ENCODE measurements at regions not wholly inside any gene's neighbourhood (a gene's known extent, or its start where the extent isn't known, plus 50 kb on each side); places are given as distances from the start of the nearest gene placed in this dataset.

DNA sequence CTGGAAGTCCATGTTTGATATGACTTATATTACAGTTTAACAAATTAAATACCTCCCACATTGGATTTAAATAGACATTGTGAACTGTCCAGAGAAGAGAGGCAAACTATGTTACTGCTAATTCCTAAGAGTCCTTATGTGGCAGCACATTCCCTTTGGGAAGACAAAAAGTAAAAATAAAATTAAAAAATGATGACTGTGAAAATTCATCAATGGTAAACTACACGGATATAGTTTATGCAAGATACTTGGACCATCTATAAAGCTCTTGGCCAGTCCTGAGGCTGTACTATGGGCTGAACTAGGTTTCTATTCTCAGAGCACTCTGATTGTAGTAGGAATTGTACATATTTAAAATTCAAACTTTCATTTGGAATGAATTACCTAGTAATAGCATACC lies 206.4 kb downstream of the LRRK2 start:
- Histone ChIP-seq H3K36me3 (no peaks in the 10 kb centered on the region), H3K4me3 (no peak overlapping the region), H3K27me3 (no peaks in the 10 kb centered on the region), H3K9me3 (no peaks in the 10 kb centered on the region), H3K27ac (no peak overlapping the region), H3K4me1 (no peaks in the 10 kb centered on the region)
- no peak for DNase-seq (ENCODE audit: low spot score in 2 of 2)
- TF ChIP-seq POLR2A (IDR thresholded peaks at IDR 0.05) (no peak), CTCF (IDR thresholded peaks at IDR 0.05) (no peak), POLR2AphosphoS5 (IDR thresholded peaks at IDR 0.05) (no peak)
- intact Hi-C loops (cut with DNase I; ENCODE audit: low total_unique reads): no loop called here

- intact Hi-C loops (cut with DNase I; ENCODE audit: low total_unique reads): no loop called here
These were observed 210.5 kb downstream of the LRRK2 start for GRCh38 chr12:40435251-40435650.

GRCh38 chr12:40435951-40436350 lies 211.2 kb downstream of the LRRK2 start:
- TF ChIP-seq POLR2AphosphoS5 (IDR thresholded peaks at IDR 0.05) (no peak), POLR2A (IDR thresholded peaks at IDR 0.05) (no peak), CTCF (IDR thresholded peaks at IDR 0.05) (no peak)
- intact Hi-C loops (cut with DNase I; ENCODE audit: low total_unique reads): no loop called here
- Histone ChIP-seq H3K4me3 (no peak overlapping the region), H3K36me3 (no peaks in the 10 kb centered on the region), H3K27ac (no peak overlapping the region), H3K9me3 (no peaks in the 10 kb centered on the region), H3K4me1 (no peaks in the 10 kb centered on the region), H3K27me3 (no peaks in the 10 kb centered on the region)
- DNase-seq (ENCODE audit: low spot score in 2 of 2): no peak

More at GRCh38 chr12:40435251-40435650, 210.5 kb downstream of the LRRK2 start:
- no peak for DNase-seq (ENCODE audit: low spot score in 2 of 2)
- Histone ChIP-seq H3K27ac (no peak overlapping the region), H3K27me3 (no peaks in the 10 kb centered on the region), H3K4me3 (no peak overlapping the region), H3K4me1 (no peaks in the 10 kb centered on the region), H3K36me3 (no peaks in the 10 kb centered on the region), H3K9me3 (no peaks in the 10 kb centered on the region)
- no peak for TF ChIP-seq CTCF (IDR thresholded peaks at IDR 0.05)
- no peak for TF ChIP-seq POLR2A (IDR thresholded peaks at IDR 0.05)
- no peak for TF ChIP-seq POLR2AphosphoS5 (IDR thresholded peaks at IDR 0.05)

DNA sequence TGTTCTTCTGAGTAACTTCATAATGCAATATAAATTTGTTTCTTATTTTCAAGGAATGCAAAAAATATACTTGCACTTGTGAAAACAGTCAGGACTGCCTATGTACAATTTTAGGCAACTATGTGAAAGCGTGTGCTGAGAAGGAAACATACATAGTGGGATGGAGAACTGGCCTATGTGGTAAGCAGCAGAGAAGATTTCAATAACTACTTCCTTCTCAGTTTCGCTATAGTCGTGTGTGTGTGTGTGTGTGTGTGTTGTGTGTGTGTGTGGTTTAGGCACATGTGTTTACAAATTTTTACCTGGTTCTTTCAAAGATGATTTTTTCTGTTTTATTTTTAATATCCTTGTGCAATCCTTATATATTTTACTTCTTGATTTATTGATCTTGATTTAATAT lies 211.8 kb downstream of the LRRK2 start:
- no peak for DNase-seq (ENCODE audit: low spot score in 2 of 2)
- Histone ChIP-seq H3K36me3 (no peaks in the 10 kb centered on the region), H3K4me1 (no peaks in the 10 kb centered on the region), H3K9me3 (no peaks in the 10 kb centered on the region), H3K4me3 (no peak overlapping the region), H3K27ac (no peak overlapping the region), H3K27me3 (no peaks in the 10 kb centered on the region)
- TF ChIP-seq CTCF (IDR thresholded peaks at IDR 0.05): no peak
- no peak for TF ChIP-seq POLR2AphosphoS5 (IDR thresholded peaks at IDR 0.05)
- no peak for TF ChIP-seq POLR2A (IDR thresholded peaks at IDR 0.05)
- intact Hi-C loops (cut with DNase I; ENCODE audit: low total_unique reads): no loop called here

GRCh38 chr12:40439771-40440492 lies 215.1 kb downstream of the LRRK2 start:
- Histone ChIP-seq H3K4me1 (no peaks in the 10 kb centered on the region), H3K4me3 (no peak overlapping the region), H3K9me3 (no peaks in the 10 kb centered on the region), H3K36me3 (no peaks in the 10 kb centered on the region), H3K27ac (no peak overlapping the region), H3K27me3 (no peaks in the 10 kb centered on the region)
- TF ChIP-seq POLR2AphosphoS5 (IDR thresholded peaks at IDR 0.05) (no peak), POLR2A (IDR thresholded peaks at IDR 0.05) (no peak), CTCF (IDR thresholded peaks at IDR 0.05) (no peak)
- intact Hi-C loops (cut with DNase I; ENCODE audit: low total_unique reads): no loop called here
- no peak for DNase-seq (ENCODE audit: low spot score in 2 of 2)

All from breast epithelium (tissue), 4 donors.